ENCODE measurements at regions not wholly inside any gene's neighbourhood (a gene's known extent, or its start where the extent isn't known, plus 50 kb on each side); places are given as distances from the start of the nearest gene placed in this dataset.

DNA sequence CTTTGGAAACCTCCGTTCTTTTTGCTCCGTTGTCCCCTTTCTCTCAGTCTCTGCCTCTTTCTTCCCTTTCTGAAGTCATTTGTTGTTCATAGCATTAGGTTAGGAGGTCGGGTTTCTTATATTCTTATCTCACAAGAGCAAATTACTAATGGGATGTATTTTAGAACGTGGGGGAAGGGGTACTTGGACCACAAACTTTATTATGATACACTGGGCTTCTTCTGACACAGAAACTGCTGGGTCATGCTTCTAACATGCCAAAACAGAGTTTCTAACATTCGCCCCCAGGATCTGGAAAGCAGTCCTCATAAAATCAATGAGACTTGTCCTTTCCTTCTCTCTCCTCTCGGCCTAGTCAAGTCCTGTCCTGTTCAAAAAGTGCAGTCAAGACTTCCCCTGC, 334.4 kb downstream of the GADD45G start:
- POLR2A ChIA-PET = no interaction called here
- CTCF ChIA-PET = interaction anchor here (1.3 kb wide), 1 partner anchor 20 kb away, joined by 3 read pairs; no protein-coding TSS in a partner anchor
- Histone ChIP-seq H3K4me1 (ENCODE audit: control insufficient read depth, insufficient read depth, low read length) (peaks cover 10% of the 10 kb centered on the region), H3K9me3 (ENCODE audit: control insufficient read depth, insufficient read depth, low read depth, low read length) (no peaks in the 10 kb centered on the region), H3K27ac (ENCODE audit: extremely low read depth, low read depth, low read length) (no peak overlapping the region), H3K36me3 (ENCODE audit: control insufficient read depth in 2 of 2, insufficient read depth in 1 of 2, low read length in 2 of 2) (no peaks in the 10 kb centered on the region), H3K4me3 (ENCODE audit: low read depth, low read length) (no peak overlapping the region)
- TF ChIP-seq GLIS1 (tag by site-specific recombination; IDR thresholded peaks at IDR 0.05) (no peak), ZEB2 (tag by site-specific recombination; IDR thresholded peaks at IDR 0.05) (no peak), ZFP69B (tag by site-specific recombination; IDR thresholded peaks at IDR 0.05) (no peak), IKZF3 (tag by site-specific recombination; IDR thresholded peaks at IDR 0.05) (no peak)

- CTCF ChIA-PET = interaction anchor here (0.6 kb wide), 1 partner anchor 337 kb away, joined by 3 read pairs; no protein-coding TSS in a partner anchor
- H3K27ac ChIP-seq (ENCODE audit: extremely low read depth, low read depth, low read length) = no peak overlapping the region
- POLR2A ChIA-PET = no interaction called here
- H3K36me3 ChIP-seq (ENCODE audit: control insufficient read depth in 2 of 2, insufficient read depth in 1 of 2, low read length in 2 of 2) = no peaks in the 10 kb centered on the region
- H3K9me3 ChIP-seq (ENCODE audit: control insufficient read depth, insufficient read depth, low read depth, low read length) = no peaks in the 10 kb centered on the region
- H3K4me1 ChIP-seq (ENCODE audit: control insufficient read depth, insufficient read depth, low read length) = peaks cover 10% of the 10 kb centered on the region
- H3K4me3 ChIP-seq (ENCODE audit: low read depth, low read length) = no peak overlapping the region
- no peak for TF ChIP-seq SP7 (tag by site-specific recombination; IDR thresholded peaks at IDR 0.05)
- no peak for TF ChIP-seq PRDM1 (tag by site-specific recombination; IDR thresholded peaks at IDR 0.05)
- no peak for TF ChIP-seq GLIS2 (tag by site-specific recombination; IDR thresholded peaks at IDR 0.05)
- TF ChIP-seq ZNF404 (tag by site-specific recombination; IDR thresholded peaks at IDR 0.05) = no peak
- no peak for TF ChIP-seq ZNF768 (tag by site-specific recombination; IDR thresholded peaks at IDR 0.05)
- TF ChIP-seq YY2 (tag by site-specific recombination; IDR thresholded peaks at IDR 0.05) = no peak
- no peak for TF ChIP-seq ZNF157 (tag by site-specific recombination; IDR thresholded peaks at IDR 0.05)
- no peak for TF ChIP-seq ZNF510 (tag by site-specific recombination; IDR thresholded peaks at IDR 0.05; ENCODE audit: insufficient replicate concordance)
- no peak for TF ChIP-seq ZNF677 (tag by site-specific recombination; IDR thresholded peaks at IDR 0.05)
- TF ChIP-seq ZNF529 (tag by site-specific recombination; IDR thresholded peaks at IDR 0.05; ENCODE audit: insufficient replicate concordance) = no peak
- TF ChIP-seq, protein P1, sequence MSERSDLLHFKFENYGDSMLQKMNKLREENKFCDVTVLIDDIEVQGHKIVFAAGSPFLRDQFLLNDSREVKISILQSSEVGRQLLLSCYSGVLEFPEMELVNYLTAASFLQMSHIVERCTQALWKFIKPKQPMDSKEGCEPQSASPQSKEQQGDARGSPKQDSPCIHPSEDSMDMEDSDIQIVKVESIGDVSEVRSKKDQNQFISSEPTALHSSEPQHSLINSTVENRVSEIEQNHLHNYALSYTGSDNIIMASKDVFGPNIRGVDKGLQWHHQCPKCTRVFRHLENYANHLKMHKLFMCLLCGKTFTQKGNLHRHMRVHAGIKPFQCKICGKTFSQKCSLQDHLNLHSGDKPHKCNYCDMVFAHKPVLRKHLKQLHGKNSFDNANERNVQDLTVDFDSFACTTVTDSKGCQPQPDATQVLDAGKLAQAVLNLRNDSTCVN (tag by site-specific recombination; optimal IDR thresholded peaks at IDR 0.05) = no peak
- no peak for TF ChIP-seq ZBTB11 (tag by site-specific recombination; conservative IDR thresholded peaks at IDR 0.05; ENCODE audit: low read depth)
- TF ChIP-seq ZNF555 (tag by site-specific recombination; conservative IDR thresholded peaks at IDR 0.05) = no peak
Observed at GRCh38 chr9:89939626-89940292, 334.9 kb downstream of the GADD45G start.

GRCh38 chr9:89940625-89941024, 335.8 kb downstream of the GADD45G start:
- H3K36me3 ChIP-seq (ENCODE audit: control insufficient read depth in 2 of 2, insufficient read depth in 1 of 2, low read length in 2 of 2) = no peaks in the 10 kb centered on the region
- H3K27ac ChIP-seq (ENCODE audit: extremely low read depth, low read depth, low read length) = no peak overlapping the region
- H3K4me1 ChIP-seq (ENCODE audit: control insufficient read depth, insufficient read depth, low read length) = peaks cover 10% of the 10 kb centered on the region
- CTCF ChIA-PET = interaction anchor here (0.6 to 1.3 kb wide), 3 partner anchors 20 to 338 kb away, joined by 3 to 4 read pairs (median 3); no protein-coding TSS in a partner anchor
- H3K4me3 ChIP-seq (ENCODE audit: low read depth, low read length) = no peak overlapping the region
- POLR2A ChIA-PET = interaction anchor here (3.1 kb wide), 1 partner anchor 336 kb away, joined by 22 read pairs; the partner anchor contains the start of gene GADD45G
- no peaks in the 10 kb centered on the region for H3K9me3 ChIP-seq (ENCODE audit: control insufficient read depth, insufficient read depth, low read depth, low read length)
- TF ChIP-seq ZBTB1 (tag by site-specific recombination; IDR thresholded peaks at IDR 0.05) (no peak), SCRT2 (tag by site-specific recombination; IDR thresholded peaks at IDR 0.05) (no peak), ZNF19 (tag by site-specific recombination; IDR thresholded peaks at IDR 0.05; ENCODE audit: low read depth) (no peak), ZBTB21 (tag by site-specific recombination; IDR thresholded peaks at IDR 0.05) (no peak), CTCF (tag by site-specific recombination; IDR thresholded peaks at IDR 0.05) (no peak), ZBTB48 (tag by site-specific recombination; IDR thresholded peaks at IDR 0.05) (no peak), MYNN (tag by site-specific recombination; IDR thresholded peaks at IDR 0.05; ENCODE audit: borderline replicate concordance) (no peak), ZNF624 (tag by site-specific recombination; IDR thresholded peaks at IDR 0.05) (no peak), KLF1 (tag by site-specific recombination; IDR thresholded peaks at IDR 0.05) (no peak), ZNF302 (tag by site-specific recombination; IDR thresholded peaks at IDR 0.05; ENCODE audit: low read depth) (no peak), ZNF585B (tag by site-specific recombination; IDR thresholded peaks at IDR 0.05) (no peak)
